Endodermal cell (in vitro differentiated cells): ENCODE measurements at regions not wholly inside any gene's neighbourhood (a gene's known extent, or its start where the extent isn't known, plus 50 kb on each side); places are given as distances from the start of the nearest gene placed in this dataset.

Experiments used
- DNase-seq: peaks from one replicate; pipeline ENCODE4 v3.0.0-alpha.2; 2017
- H3K27ac ChIP-seq: 2 replicates; pipeline ENCODE4 v1.5.1; 2013; ENCODE audit warnings: mild to moderate bottlenecking, low read depth, low read length, moderate library complexity
- H3K27me3 ChIP-seq: 2 replicates; pipeline ENCODE4 v1.6.1; 2013; ENCODE audit warnings: mild to moderate bottlenecking, low read length, moderate library complexity; ENCODE audit not compliant: insufficient read depth, control insufficient read depth, poor library complexity, severe bottlenecking
- H3K36me3 ChIP-seq: 2 replicates; pipeline ENCODE4 v1.7.0; 2013; ENCODE audit warnings: mild to moderate bottlenecking, low read length, moderate library complexity; ENCODE audit not compliant: control insufficient read depth, insufficient read depth
- H3K4me1 ChIP-seq: one replicate; pipeline ENCODE4 v1.7.0; 2013; ENCODE audit warnings: low read length; ENCODE audit not compliant: control insufficient read depth, insufficient read depth
- H3K4me3 ChIP-seq: 2 replicates; pipeline ENCODE4 v1.5.1; 2013; ENCODE audit warnings: mild to moderate bottlenecking, low read length, moderate library complexity
- H3K9ac ChIP-seq: 2 replicates; pipeline ENCODE4 v1.6.1; 2013; ENCODE audit warnings: mild to moderate bottlenecking, low read length, moderate library complexity; ENCODE audit not compliant: poor library complexity, severe bottlenecking; ENCODE audit errors: extremely low read depth
- H3K9me3 ChIP-seq: 2 replicates; pipeline ENCODE4 v1.6.1; 2013; ENCODE audit warnings: mild to moderate bottlenecking, low read length, moderate library complexity; ENCODE audit not compliant: control insufficient read depth
- H3K27ac Mint-ChIP-seq: 2 replicates; pipeline ENCODE4 v1.8.0; 2020; ENCODE audit warnings: mixed read lengths
- H3K27me3 Mint-ChIP-seq: 2 replicates; pipeline ENCODE4 v1.8.0; 2021; ENCODE audit warnings: mild to moderate bottlenecking, mixed read lengths; ENCODE audit not compliant: insufficient read depth
- H3K36me3 Mint-ChIP-seq: 2 replicates; pipeline ENCODE4 v1.8.0; 2020; ENCODE audit warnings: low read depth, mixed read lengths
- H3K4me1 Mint-ChIP-seq: 2 replicates; pipeline ENCODE4 v1.8.0; 2020; ENCODE audit warnings: mixed read lengths
- H3K4me3 Mint-ChIP-seq: 2 replicates; pipeline ENCODE4 v1.8.0; 2020; ENCODE audit warnings: mild to moderate bottlenecking, moderate library complexity, mixed read lengths
- H3K9me3 Mint-ChIP-seq: 2 replicates; pipeline ENCODE4 v1.8.0; 2020; ENCODE audit warnings: mild to moderate bottlenecking, mixed read lengths
- CTCF ChIP-seq: fragments of 200-600 bp; sonication (generic); conservative IDR thresholded peaks from 2 replicates; pipeline ENCODE4 v1.5.0; 2021; ENCODE audit warnings: antibody characterized with exemption, mild to moderate bottlenecking
- WGBS, 2 experiments: methylation state at CpG; one replicate each; pipeline versions ENCODE4 v1.1.5 to v1.1.7; 2013; ENCODE audit warnings: missing lambda C conversion rate in 2 of 2, mixed read lengths in 1 of 2; ENCODE audit not compliant: insufficient coverage in 1 of 2, insufficient read length in 1 of 2; 5-methylcytosine and 5-hydroxymethylcytosine counted together

- H3K27me3 ChIP-seq: no peaks in the 10 kb centered on the region
- H3K4me3 ChIP-seq: no peak overlapping the region
- H3K4me1 ChIP-seq: no peaks in the 10 kb centered on the region
- H3K27ac ChIP-seq: no peak overlapping the region
- peaks cover 60% of the 10 kb centered on the region for H3K9me3 Mint-ChIP-seq
- H3K9me3 ChIP-seq: peaks cover 71% of the 10 kb centered on the region
- no peak overlapping the region for H3K27ac Mint-ChIP-seq
- no peak for TF ChIP-seq CTCF
- peaks cover 9% of the 10 kb centered on the region for H3K36me3 Mint-ChIP-seq
- 86 to 100% methylated on average over 1 of the region's 1 CpG for WGBS, 2 experiments
- DNase-seq: no peak
- peaks cover 7% of the 10 kb centered on the region for H3K4me1 Mint-ChIP-seq
- no peak overlapping the region for H3K4me3 Mint-ChIP-seq
- H3K36me3 ChIP-seq: no peaks in the 10 kb centered on the region
- no peaks in the 10 kb centered on the region for H3K27me3 Mint-ChIP-seq
- H3K9ac ChIP-seq: no peak overlapping the region
Measured at GRCh38 chr6:82488403-82488802, 124.8 kb downstream of the TPBG start.

GRCh38 chr6:82492134-82492533, 128.5 kb downstream of the TPBG start:
- Histone ChIP-seq H3K36me3 (no peaks in the 10 kb centered on the region), H3K9ac (no peak overlapping the region), H3K27me3 (no peaks in the 10 kb centered on the region), H3K4me1 (no peaks in the 10 kb centered on the region), H3K27ac (no peak overlapping the region), H3K9me3 (peaks cover 40% of the 10 kb centered on the region), H3K4me3 (no peak overlapping the region)
- no peak for DNase-seq
- Mint-ChIP-seq H3K36me3 (no peaks in the 10 kb centered on the region), H3K4me3 (no peak overlapping the region), H3K4me1 (peaks cover 10% of the 10 kb centered on the region), H3K27me3 (no peaks in the 10 kb centered on the region), H3K9me3 (peaks cover 26% of the 10 kb centered on the region), H3K27ac (no peak overlapping the region)
- no peak for TF ChIP-seq CTCF
- 75 to 87% methylated on average over 2 of the region's 2 CpGs for WGBS, 2 experiments

- H3K4me3 Mint-ChIP-seq: no peak overlapping the region
- 88% methylated on average over 1 of the region's 1 CpG; no CpG with 5 or more reads in 1 of the 2 experiments for WGBS, 2 experiments
- Histone ChIP-seq H3K27ac (no peak overlapping the region), H3K9me3 (peaks cover 26% of the 10 kb centered on the region), H3K4me3 (no peak overlapping the region), H3K9ac (no peak overlapping the region), H3K4me1 (no peaks in the 10 kb centered on the region), H3K27me3 (no peaks in the 10 kb centered on the region), H3K36me3 (no peaks in the 10 kb centered on the region)
- H3K9me3 Mint-ChIP-seq: peaks cover 16% of the 10 kb centered on the region
- no peaks in the 10 kb centered on the region for H3K27me3 Mint-ChIP-seq
- TF ChIP-seq CTCF: no peak
- H3K27ac Mint-ChIP-seq: no peak overlapping the region
- no peaks in the 10 kb centered on the region for H3K36me3 Mint-ChIP-seq
- no peak for DNase-seq
- peaks cover 10% of the 10 kb centered on the region for H3K4me1 Mint-ChIP-seq
Measured at GRCh38 chr6:82493467-82493866, 129.8 kb downstream of the TPBG start.
